ENCODE measurements at regions not wholly inside any gene's neighbourhood (a gene's known extent, or its start where the extent isn't known, plus 50 kb on each side); places are given as distances from the start of the nearest gene placed in this dataset.

DNA sequence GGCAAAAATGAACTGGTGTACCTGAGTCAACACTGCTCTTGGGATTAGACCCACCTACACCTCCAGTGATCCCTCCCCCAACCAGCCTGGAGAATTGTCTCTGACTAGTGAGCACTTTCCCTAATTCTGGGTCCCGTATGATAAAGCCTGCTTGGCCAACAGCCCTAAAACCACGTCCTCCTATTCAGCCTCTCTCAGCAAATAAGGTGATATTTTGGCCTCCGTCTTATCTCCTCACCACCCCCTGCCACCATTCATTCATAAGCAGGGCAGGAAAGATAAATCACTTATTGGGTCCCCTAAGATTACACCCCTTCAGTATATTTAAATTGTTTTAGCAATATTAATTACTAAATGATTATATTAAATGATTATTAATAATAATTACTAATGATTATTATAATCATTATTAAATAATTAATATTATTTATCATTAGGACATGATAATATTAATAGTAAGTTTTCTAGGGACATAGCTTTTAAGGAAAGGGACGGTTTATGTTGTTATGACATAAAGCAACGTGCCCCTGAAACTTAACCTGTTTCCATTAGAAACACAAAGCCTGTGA, 108.0 kb downstream of the DUSP10 start:
- no peak for TF ChIP-seq EZH2phosphoT487 (IDR thresholded peaks at IDR 0.05; ENCODE audit: borderline replicate concordance, low read depth)
- no peak for TF ChIP-seq REST (IDR thresholded peaks at IDR 0.05; ENCODE audit: low read depth, low read length)
- TF ChIP-seq RXRA (IDR thresholded peaks at IDR 0.05; ENCODE audit: borderline replicate concordance, low read depth) = no peak
- TF ChIP-seq GABPA (IDR thresholded peaks at IDR 0.05; ENCODE audit: low read depth) = no peak
- no peak for TF ChIP-seq JUND (IDR thresholded peaks at IDR 0.05)
- TF ChIP-seq MXI1 (IDR thresholded peaks at IDR 0.05; ENCODE audit: low read depth, low read length) = no peak
- TF ChIP-seq ELF1 (IDR thresholded peaks at IDR 0.05) = no peak
- TF ChIP-seq TCF12 (IDR thresholded peaks at IDR 0.05) = no peak
- no peak for TF ChIP-seq RFX5 (IDR thresholded peaks at IDR 0.05; ENCODE audit: low read length)
- no peak for TF ChIP-seq TAF1 (IDR thresholded peaks at IDR 0.05; ENCODE audit: borderline replicate concordance, low read depth, low read length)
- no peak for TF ChIP-seq RCOR1 (IDR thresholded peaks at IDR 0.05; ENCODE audit: low read length)
- TF ChIP-seq USF1 (IDR thresholded peaks at IDR 0.05; ENCODE audit: borderline replicate concordance, low read depth) = no peak
- TF ChIP-seq NFIC (IDR thresholded peaks at IDR 0.05; ENCODE audit: borderline replicate concordance) = no peak
- no peak for TF ChIP-seq RAD21 (IDR thresholded peaks at IDR 0.05; ENCODE audit: low read length)
- no peak for TF ChIP-seq POLR2AphosphoS5 (IDR thresholded peaks at IDR 0.05; ENCODE audit: low read depth, low read length)
- no peak for TF ChIP-seq FOSL2 (IDR thresholded peaks at IDR 0.05; ENCODE audit: borderline replicate concordance, low read depth)
- no peak for TF ChIP-seq YY1 (IDR thresholded peaks at IDR 0.05; ENCODE audit: low read depth)
- TF ChIP-seq PBX3 (IDR thresholded peaks at IDR 0.05) = no peak
- no peak for TF ChIP-seq USF2 (IDR thresholded peaks at IDR 0.05; ENCODE audit: borderline replicate concordance, low read depth, low read length)
- no peak for TF ChIP-seq MEF2A (IDR thresholded peaks at IDR 0.05; ENCODE audit: borderline replicate concordance, low read depth)
- H4K20me1 ChIP-seq (ENCODE audit: insufficient read depth) = no peaks in the 10 kb centered on the region
- H3K79me2 ChIP-seq (ENCODE audit: insufficient read depth) = no peaks in the 10 kb centered on the region
- no peak overlapping the region for H3K4me2 ChIP-seq
- H3K9me3 ChIP-seq = no peaks in the 10 kb centered on the region
- WGBS (ENCODE audit: low lambda C conversion rate) = 86% methylated on average over 5 of the region's 5 CpGs
- H3K4me1 ChIP-seq (ENCODE audit: control insufficient read depth in 1 of 2, insufficient read depth in 2 of 2, low read depth in 1 of 2, low read length in 1 of 2) = peaks cover 0 to 11% of the 10 kb centered on the region in 2 experiments; a peak in 2 of 4 replicates
- POLR2A ChIA-PET = no interaction called here
- CTCF ChIA-PET = no interaction called here
- H3K36me3 ChIP-seq (replicated peaks in 1 of 2; ENCODE audit: control insufficient read depth in 1 of 2, insufficient read depth in 2 of 2, low read length in 1 of 2) = no peaks in the 10 kb centered on the region
- H3K9me2 ChIP-seq = no peaks in the 10 kb centered on the region
- no peak overlapping the region for H3K4me3 ChIP-seq (ENCODE audit: low read depth in 2 of 2, low read length in 1 of 2)
- H3K27ac ChIP-seq (ENCODE audit: low read depth in 2 of 2, low read length in 1 of 2) = no peak overlapping the region
- H3K27me3 ChIP-seq (ENCODE audit: insufficient read depth) = no peaks in the 10 kb centered on the region
- no peak overlapping the region for H2AFZ ChIP-seq (ENCODE audit: low read depth)
- DNase-seq = no peak
- no peak overlapping the region for H3K9ac ChIP-seq
- H3F3A ChIP-seq (replicated peaks; ENCODE audit: insufficient read depth) = no peaks in the 10 kb centered on the region
